ENCODE measurements at regions not wholly inside any gene's neighbourhood (a gene's known extent, or its start where the extent isn't known, plus 50 kb on each side); places are given as distances from the start of the nearest gene placed in this dataset.

DNA sequence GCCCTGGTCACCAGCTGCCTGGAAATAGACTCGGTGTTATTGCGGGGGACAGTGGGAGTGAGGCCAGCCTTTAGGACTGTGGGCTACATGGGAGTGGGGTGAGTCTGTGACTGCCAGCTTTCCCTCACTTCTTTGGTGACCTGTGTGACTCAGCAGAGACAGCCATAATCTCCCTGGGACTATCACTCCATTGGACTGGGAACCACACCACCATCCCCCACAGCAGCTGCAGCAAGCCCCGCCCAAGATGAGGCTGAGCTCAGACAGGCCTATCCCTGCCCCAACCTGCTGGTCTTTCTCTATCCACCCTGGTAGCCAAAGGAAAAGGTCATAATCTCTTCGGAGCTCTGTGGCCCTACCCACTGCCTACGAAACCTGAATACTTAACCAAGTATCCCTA lies 263.2 kb downstream of the FZD1 start:
- no peaks in the 10 kb centered on the region for H3K27me3 ChIP-seq (ENCODE audit: control insufficient read depth, insufficient read depth, low read length)
- ATAC-seq (no peak), DNase-seq (ENCODE audit: low read depth, low spot score) (no peak)
- no peaks in the 10 kb centered on the region for H3K4me1 ChIP-seq (ENCODE audit: control insufficient read depth, insufficient read depth, low read length)
- BruUV-seq (replicated peaks): no TSS peak
- ChIA-PET POLR2A (no interaction called here), CTCF (no interaction called here)
- H3K9me3 ChIP-seq (ENCODE audit: control insufficient read depth, insufficient read depth, low read depth, low read length): no peaks in the 10 kb centered on the region
- TF ChIP-seq, protein P1, sequence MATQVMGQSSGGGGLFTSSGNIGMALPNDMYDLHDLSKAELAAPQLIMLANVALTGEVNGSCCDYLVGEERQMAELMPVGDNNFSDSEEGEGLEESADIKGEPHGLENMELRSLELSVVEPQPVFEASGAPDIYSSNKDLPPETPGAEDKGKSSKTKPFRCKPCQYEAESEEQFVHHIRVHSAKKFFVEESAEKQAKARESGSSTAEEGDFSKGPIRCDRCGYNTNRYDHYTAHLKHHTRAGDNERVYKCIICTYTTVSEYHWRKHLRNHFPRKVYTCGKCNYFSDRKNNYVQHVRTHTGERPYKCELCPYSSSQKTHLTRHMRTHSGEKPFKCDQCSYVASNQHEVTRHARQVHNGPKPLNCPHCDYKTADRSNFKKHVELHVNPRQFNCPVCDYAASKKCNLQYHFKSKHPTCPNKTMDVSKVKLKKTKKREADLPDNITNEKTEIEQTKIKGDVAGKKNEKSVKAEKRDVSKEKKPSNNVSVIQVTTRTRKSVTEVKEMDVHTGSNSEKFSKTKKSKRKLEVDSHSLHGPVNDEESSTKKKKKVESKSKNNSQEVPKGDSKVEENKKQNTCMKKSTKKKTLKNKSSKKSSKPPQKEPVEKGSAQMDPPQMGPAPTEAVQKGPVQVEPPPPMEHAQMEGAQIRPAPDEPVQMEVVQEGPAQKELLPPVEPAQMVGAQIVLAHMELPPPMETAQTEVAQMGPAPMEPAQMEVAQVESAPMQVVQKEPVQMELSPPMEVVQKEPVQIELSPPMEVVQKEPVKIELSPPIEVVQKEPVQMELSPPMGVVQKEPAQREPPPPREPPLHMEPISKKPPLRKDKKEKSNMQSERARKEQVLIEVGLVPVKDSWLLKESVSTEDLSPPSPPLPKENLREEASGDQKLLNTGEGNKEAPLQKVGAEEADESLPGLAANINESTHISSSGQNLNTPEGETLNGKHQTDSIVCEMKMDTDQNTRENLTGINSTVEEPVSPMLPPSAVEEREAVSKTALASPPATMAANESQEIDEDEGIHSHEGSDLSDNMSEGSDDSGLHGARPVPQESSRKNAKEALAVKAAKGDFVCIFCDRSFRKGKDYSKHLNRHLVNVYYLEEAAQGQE (IDR thresholded peaks at IDR 0.05; ENCODE audit: insufficient read depth in 1 of 2, low read depth in 2 of 2, low read length in 1 of 2): no peak
- TF ChIP-seq SIN3A (IDR thresholded peaks at IDR 0.05; ENCODE audit: borderline replicate concordance, insufficient read depth, low read depth, low read length) (no peak), POLR2AphosphoS5 (IDR thresholded peaks at IDR 0.05; ENCODE audit: low read depth, low read length) (no peak), TCF7L2 (IDR thresholded peaks at IDR 0.05; ENCODE audit: low read depth, low read length) (no peak)
- TF ChIP-seq, protein P2, sequence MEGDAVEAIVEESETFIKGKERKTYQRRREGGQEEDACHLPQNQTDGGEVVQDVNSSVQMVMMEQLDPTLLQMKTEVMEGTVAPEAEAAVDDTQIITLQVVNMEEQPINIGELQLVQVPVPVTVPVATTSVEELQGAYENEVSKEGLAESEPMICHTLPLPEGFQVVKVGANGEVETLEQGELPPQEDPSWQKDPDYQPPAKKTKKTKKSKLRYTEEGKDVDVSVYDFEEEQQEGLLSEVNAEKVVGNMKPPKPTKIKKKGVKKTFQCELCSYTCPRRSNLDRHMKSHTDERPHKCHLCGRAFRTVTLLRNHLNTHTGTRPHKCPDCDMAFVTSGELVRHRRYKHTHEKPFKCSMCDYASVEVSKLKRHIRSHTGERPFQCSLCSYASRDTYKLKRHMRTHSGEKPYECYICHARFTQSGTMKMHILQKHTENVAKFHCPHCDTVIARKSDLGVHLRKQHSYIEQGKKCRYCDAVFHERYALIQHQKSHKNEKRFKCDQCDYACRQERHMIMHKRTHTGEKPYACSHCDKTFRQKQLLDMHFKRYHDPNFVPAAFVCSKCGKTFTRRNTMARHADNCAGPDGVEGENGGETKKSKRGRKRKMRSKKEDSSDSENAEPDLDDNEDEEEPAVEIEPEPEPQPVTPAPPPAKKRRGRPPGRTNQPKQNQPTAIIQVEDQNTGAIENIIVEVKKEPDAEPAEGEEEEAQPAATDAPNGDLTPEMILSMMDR (IDR thresholded peaks at IDR 0.05): no peak
- in situ Hi-C loops (cut with HindIII; ENCODE audit: low pct_unique_long_range_greater_than_20kb, low sequenced_read_pairs) (no loop called here), intact Hi-C loops (cut with micrococcal nuclease; ENCODE audit: unreplicated experiment) (no loop called here)
- no peak overlapping the region for H3K4me3 ChIP-seq (ENCODE audit: low read depth in 2 of 2, low read length in 2 of 2)
- no peaks in the 10 kb centered on the region; the same call in 1 of the 2 replicates for H3K36me3 ChIP-seq (ENCODE audit: control insufficient read depth, insufficient read depth, low read length)
- H3K27ac ChIP-seq (ENCODE audit: low read length): no peak overlapping the region

DNA sequence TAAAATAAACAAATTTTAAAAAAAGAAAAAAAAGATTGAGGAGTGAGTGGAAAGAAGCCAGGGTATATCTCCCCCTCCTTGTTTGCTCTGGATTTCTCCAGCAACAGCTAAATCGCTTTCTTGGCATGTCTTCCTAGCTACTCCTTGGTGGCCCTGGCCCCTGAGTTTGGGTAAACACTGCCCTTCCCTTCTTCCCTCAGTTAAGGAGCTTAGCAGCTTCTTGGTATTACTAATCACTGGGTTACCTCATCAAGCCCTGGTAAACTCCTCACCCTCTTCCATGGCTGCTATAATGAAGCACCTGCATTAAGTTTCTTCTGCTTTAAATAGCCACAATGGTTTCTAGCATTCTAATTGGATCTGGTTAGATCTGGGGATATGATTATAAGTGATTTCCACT lies 269.8 kb downstream of the FZD1 start:
- ATAC-seq (no peak), DNase-seq (ENCODE audit: low read depth, low spot score) (no peak)
- no peaks in the 10 kb centered on the region for H3K27me3 ChIP-seq (ENCODE audit: control insufficient read depth, insufficient read depth, low read length)
- BruUV-seq (replicated peaks): no TSS peak
- intact Hi-C loops (cut with micrococcal nuclease; ENCODE audit: unreplicated experiment) (no loop called here), in situ Hi-C loops (cut with HindIII; ENCODE audit: low pct_unique_long_range_greater_than_20kb, low sequenced_read_pairs) (no loop called here)
- no peaks in the 10 kb centered on the region for H3K36me3 ChIP-seq (ENCODE audit: control insufficient read depth, insufficient read depth, low read length)
- no peaks in the 10 kb centered on the region for H3K9me3 ChIP-seq (ENCODE audit: control insufficient read depth, insufficient read depth, low read depth, low read length)
- no peak overlapping the region for H3K4me3 ChIP-seq (ENCODE audit: low read depth in 2 of 2, low read length in 2 of 2)
- ChIA-PET CTCF (no interaction called here), POLR2A (no interaction called here)
- TF ChIP-seq, protein P1 (IDR thresholded peaks at IDR 0.05; ENCODE audit: insufficient read depth in 1 of 2, low read depth in 2 of 2, low read length in 1 of 2): no peak
- no peak for TF ChIP-seq TCF7L2 (IDR thresholded peaks at IDR 0.05; ENCODE audit: low read depth, low read length)
- TF ChIP-seq SIN3A (IDR thresholded peaks at IDR 0.05; ENCODE audit: borderline replicate concordance, insufficient read depth, low read depth, low read length): no peak
- TF ChIP-seq POLR2AphosphoS5 (IDR thresholded peaks at IDR 0.05; ENCODE audit: low read depth, low read length): no peak
- TF ChIP-seq, protein P2 (IDR thresholded peaks at IDR 0.05): no peak
- no peak overlapping the region for H3K27ac ChIP-seq (ENCODE audit: low read length)
- H3K4me1 ChIP-seq (ENCODE audit: control insufficient read depth, insufficient read depth, low read length): no peaks in the 10 kb centered on the region

All from Panc1 (cell line).